ENCODE measurements at regions not wholly inside any gene's neighbourhood (a gene's known extent, or its start where the extent isn't known, plus 50 kb on each side); places are given as distances from the start of the nearest gene placed in this dataset.

- TF ChIP-seq POLR2AphosphoS5 (IDR thresholded peaks at IDR 0.05; ENCODE audit: borderline replicate concordance, low read depth, low read length) = no peak
- no peak for TF ChIP-seq EZH2 (IDR thresholded peaks at IDR 0.05)
- no peak for TF ChIP-seq FOXP2 (optimal IDR thresholded peaks at IDR 0.05; ENCODE audit: control extremely low read depth, extremely low read length, insufficient read depth)
Measured at GRCh38 chr6:113375950-113376846, 480.9 kb upstream of the MARCKS start.

All from SK-N-MC (cell line).